Large intestine (tissue), 3 donors: ENCODE measurements at regions not wholly inside any gene's neighbourhood (a gene's known extent, or its start where the extent isn't known, plus 50 kb on each side); places are given as distances from the start of the nearest gene placed in this dataset.
"Not testable (repeated sequence)": the region's sequence is repeated elsewhere in the genome, so short reads cannot be mapped to it uniquely, and the experiment has no call there.

Experiments used
- DNase-seq, 2 donors: peaks; one replicate each; pipeline versions ENCODE4 v3.0.0 to v3.0.0-alpha.2; 2013
- H3K27ac ChIP-seq: one replicate; pipeline ENCODE4 v1.5.1; 2013; ENCODE audit warnings: low read length
- H3K27me3 ChIP-seq: 2 replicates; pipeline ENCODE4 v1.6.1; 2013; ENCODE audit warnings: low read length; ENCODE audit not compliant: control insufficient read depth, insufficient read depth
- H3K36me3 ChIP-seq: 2 replicates; pipeline ENCODE4 v1.6.1; 2013; ENCODE audit warnings: low read length; ENCODE audit not compliant: control insufficient read depth, insufficient read depth
- H3K4me1 ChIP-seq: one replicate; pipeline ENCODE4 v1.6.1; 2013; ENCODE audit warnings: low read length; ENCODE audit not compliant: control insufficient read depth, insufficient read depth
- H3K4me3 ChIP-seq: one replicate; pipeline ENCODE4 v1.5.1; 2013; ENCODE audit warnings: low read length
- H3K9me3 ChIP-seq: one replicate; pipeline ENCODE4 v1.6.1; 2013; ENCODE audit warnings: mild to moderate bottlenecking, low read depth, low read length, moderate library complexity; ENCODE audit not compliant: control insufficient read depth
- WGBS: methylation state at CpG from one replicate; pipeline ENCODE4 v1.1.5; 2013; ENCODE audit warnings: low lambda C conversion rate; ENCODE audit not compliant: insufficient coverage; 5-methylcytosine and 5-hydroxymethylcytosine counted together

GRCh38 chrX:55326985-55327384 is 62.3 kb upstream of the PAGE3 start:
- Histone ChIP-seq H3K36me3 (no peaks in the 10 kb centered on the region), H3K27me3 (no peaks in the 10 kb centered on the region), H3K4me3 (no peak overlapping the region), H3K4me1 (no peaks in the 10 kb centered on the region), H3K9me3 (no peaks in the 10 kb centered on the region), H3K27ac (no peak overlapping the region)
- DNase-seq: peak in 1 of 2 donors; percentile 30
- WGBS: no CpG with 5 or more reads among the region's 5 CpGs

- no CpG with 5 or more reads among the region's 1 CpG for WGBS
- Histone ChIP-seq H3K4me1 (no peaks in the 10 kb centered on the region), H3K9me3 (no peaks in the 10 kb centered on the region), H3K4me3 (no peak overlapping the region), H3K36me3 (no peaks in the 10 kb centered on the region), H3K27ac (no peak overlapping the region), H3K27me3 (no peaks in the 10 kb centered on the region)
- no peak for DNase-seq
These were observed 70.6 kb upstream of the PAGE3 start for GRCh38 chrX:55335296-55335695.

- Histone ChIP-seq H3K9me3 (no peaks in the 10 kb centered on the region), H3K4me3 (no peak overlapping the region), H3K27me3 (no peaks in the 10 kb centered on the region), H3K36me3 (no peaks in the 10 kb centered on the region), H3K27ac (no peak overlapping the region), H3K4me1 (no peaks in the 10 kb centered on the region)
- DNase-seq: no peak
These were observed 71.5 kb upstream of the PAGE3 start for GRCh38 chrX:55336176-55336575.

GRCh38 chrX:55340896-55341433 is 76.2 kb upstream of the PAGE3 start:
- WGBS: no CpG with 5 or more reads among the region's 4 CpGs
- no peak overlapping the region for H3K4me3 ChIP-seq
- DNase-seq: peak in 1 of 2 donors; percentile 1
- H3K27ac ChIP-seq: no peak overlapping the region
- H3K27me3 ChIP-seq: no peaks in the 10 kb centered on the region
- H3K9me3 ChIP-seq: no peaks in the 10 kb centered on the region
- H3K4me1 ChIP-seq: peaks cover 5% of the 10 kb centered on the region
- no peaks in the 10 kb centered on the region for H3K36me3 ChIP-seq

GRCh38 chrX:55342533-55343501 is 78.1 kb upstream of the PAGE3 start:
- H3K36me3 ChIP-seq: no peaks in the 10 kb centered on the region
- WGBS: no CpG with 5 or more reads among the region's 21 CpGs
- no peaks in the 10 kb centered on the region for H3K9me3 ChIP-seq
- peaks cover 5% of the 10 kb centered on the region for H3K4me1 ChIP-seq
- no peaks in the 10 kb centered on the region for H3K27me3 ChIP-seq
- H3K27ac ChIP-seq: no peak overlapping the region
- peak in 1 of 2 donors; percentile 26 for DNase-seq
- H3K4me3 ChIP-seq: no peak overlapping the region

GRCh38 chrX:55356609-55357008 is 91.9 kb upstream of the PAGE3 start:
- no peaks in the 10 kb centered on the region for H3K27me3 ChIP-seq
- no peak overlapping the region for H3K27ac ChIP-seq
- H3K4me3 ChIP-seq: no peak overlapping the region
- no peaks in the 10 kb centered on the region for H3K9me3 ChIP-seq
- no peak for DNase-seq
- no CpG with 5 or more reads among the region's 6 CpGs for WGBS
- no peaks in the 10 kb centered on the region for H3K4me1 ChIP-seq
- no peaks in the 10 kb centered on the region for H3K36me3 ChIP-seq

- no peaks in the 10 kb centered on the region for H3K27me3 ChIP-seq
- no peak overlapping the region for H3K27ac ChIP-seq
- H3K4me1 ChIP-seq: no peaks in the 10 kb centered on the region
- WGBS: no CpG with 5 or more reads among the region's 1 CpG
- no peaks in the 10 kb centered on the region for H3K9me3 ChIP-seq
- no peak for DNase-seq
- H3K4me3 ChIP-seq: no peak overlapping the region
- no peaks in the 10 kb centered on the region for H3K36me3 ChIP-seq
These were observed 92.5 kb upstream of the PAGE3 start for GRCh38 chrX:55357236-55357635.

- H3K4me1 ChIP-seq: no peaks in the 10 kb centered on the region
- H3K9me3 ChIP-seq: no peaks in the 10 kb centered on the region
- no peaks in the 10 kb centered on the region for H3K27me3 ChIP-seq
- H3K4me3 ChIP-seq: no peak overlapping the region
- H3K36me3 ChIP-seq: no peaks in the 10 kb centered on the region
- H3K27ac ChIP-seq: no peak overlapping the region
- no peak for DNase-seq
- no CpG with 5 or more reads among the region's 3 CpGs for WGBS
These were observed 72.5 kb upstream of the MAGEH1 start for GRCh38 chrX:55379396-55379795.

GRCh38 chrX:55389376-55389775 is 62.6 kb upstream of the MAGEH1 start:
- WGBS: no CpG with 5 or more reads among the region's 3 CpGs
- H3K9me3 ChIP-seq: no peaks in the 10 kb centered on the region
- H3K27ac ChIP-seq: no peak overlapping the region
- H3K27me3 ChIP-seq: no peaks in the 10 kb centered on the region
- DNase-seq: no peak
- no peak overlapping the region for H3K4me3 ChIP-seq
- H3K4me1 ChIP-seq: no peaks in the 10 kb centered on the region
- no peaks in the 10 kb centered on the region for H3K36me3 ChIP-seq

- H3K27me3 ChIP-seq, H3K4me3 ChIP-seq, H3K4me1 ChIP-seq, H3K27ac ChIP-seq, DNase-seq, H3K36me3 ChIP-seq, H3K9me3 ChIP-seq: not testable (repeated sequence)
- WGBS: no CpG with 5 or more reads among the region's 4 CpGs
These were observed 55.1 kb upstream of the MAGEH1 start for GRCh38 chrX:55396836-55397235.
